ENCODE measurements at regions not wholly inside any gene's neighbourhood (a gene's known extent, or its start where the extent isn't known, plus 50 kb on each side); places are given as distances from the start of the nearest gene placed in this dataset.

DNA sequence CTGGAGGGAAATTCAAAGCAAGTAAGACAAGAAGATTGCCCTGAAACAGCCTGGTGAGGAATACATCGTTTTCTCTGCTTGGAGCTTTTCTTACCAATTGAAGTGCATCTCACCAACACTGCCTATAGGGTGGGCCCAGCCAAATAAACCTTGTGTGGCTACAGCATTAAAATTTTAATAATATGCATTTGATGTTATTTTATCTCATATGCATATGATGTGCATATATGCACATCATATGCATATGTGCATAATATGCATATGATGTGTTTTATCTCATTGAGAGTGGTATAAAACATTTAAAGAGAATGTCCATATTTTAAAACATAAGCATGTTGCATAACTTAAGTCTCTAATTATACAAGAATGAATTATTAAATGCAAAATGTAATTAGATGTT is 328.6 kb upstream of the ARID1B start:
- TF ChIP-seq, protein P1, sequence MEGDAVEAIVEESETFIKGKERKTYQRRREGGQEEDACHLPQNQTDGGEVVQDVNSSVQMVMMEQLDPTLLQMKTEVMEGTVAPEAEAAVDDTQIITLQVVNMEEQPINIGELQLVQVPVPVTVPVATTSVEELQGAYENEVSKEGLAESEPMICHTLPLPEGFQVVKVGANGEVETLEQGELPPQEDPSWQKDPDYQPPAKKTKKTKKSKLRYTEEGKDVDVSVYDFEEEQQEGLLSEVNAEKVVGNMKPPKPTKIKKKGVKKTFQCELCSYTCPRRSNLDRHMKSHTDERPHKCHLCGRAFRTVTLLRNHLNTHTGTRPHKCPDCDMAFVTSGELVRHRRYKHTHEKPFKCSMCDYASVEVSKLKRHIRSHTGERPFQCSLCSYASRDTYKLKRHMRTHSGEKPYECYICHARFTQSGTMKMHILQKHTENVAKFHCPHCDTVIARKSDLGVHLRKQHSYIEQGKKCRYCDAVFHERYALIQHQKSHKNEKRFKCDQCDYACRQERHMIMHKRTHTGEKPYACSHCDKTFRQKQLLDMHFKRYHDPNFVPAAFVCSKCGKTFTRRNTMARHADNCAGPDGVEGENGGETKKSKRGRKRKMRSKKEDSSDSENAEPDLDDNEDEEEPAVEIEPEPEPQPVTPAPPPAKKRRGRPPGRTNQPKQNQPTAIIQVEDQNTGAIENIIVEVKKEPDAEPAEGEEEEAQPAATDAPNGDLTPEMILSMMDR (conservative IDR thresholded peaks at IDR 0.05; ENCODE audit: low read length): no peak
- no peak for TF ChIP-seq EZH2phosphoT487 (IDR thresholded peaks at IDR 0.05; ENCODE audit: borderline replicate concordance, low read depth, low read length)

All from OCI-LY7 (cell line).